Esophagus squamous epithelium (tissue), 5 donors: ENCODE measurements at regions not wholly inside any gene's neighbourhood (a gene's known extent, or its start where the extent isn't known, plus 50 kb on each side); places are given as distances from the start of the nearest gene placed in this dataset.

Source experiments
- DNase-seq: peaks from one replicate; lab custom pipeline; 2025; lab: John Stamatoyannopoulos, UW
- H3K27ac ChIP-seq, 4 donors: fragments of 200-600 bp; sonication (generic); one replicate each; pipeline ENCODE4 v1.5.1; 2016 to 2019; ENCODE audit warnings: mild to moderate bottlenecking in 1 of 4
- H3K27me3 ChIP-seq, 4 donors: fragments of 200-600 bp; sonication (generic); 1 replicate in 3 of 4; 2 replicates in 1 of 4; pipeline versions ENCODE4 v1.5.1 to v1.6.0; 2017 to 2021; ENCODE audit warnings: antibody characterized with exemption in 1 of 4
- H3K36me3 ChIP-seq, 3 donors: fragments of 200-600 bp; sonication (generic); one replicate each; pipeline ENCODE4 v1.5.1; 2016 to 2019
- H3K4me1 ChIP-seq, 3 donors: fragments of 200-600 bp; sonication (generic); one replicate each; pipeline ENCODE4 v1.5.1; 2017 to 2019
- H3K4me3 ChIP-seq, 4 donors: fragments of 200-600 bp; sonication (generic); 1 replicate in 3 of 4; 2 replicates in 1 of 4; pipeline ENCODE4 v1.5.1; 2016 to 2019; ENCODE audit warnings: mild to moderate bottlenecking in 2 of 4, moderate library complexity in 1 of 4
- H3K9me3 ChIP-seq, 3 donors: fragments of 200-600 bp; sonication (generic); one replicate each; pipeline ENCODE4 v1.5.1; 2016 to 2019
- POLR2A ChIP-seq, 4 donors: fragments of 450-650 bp; IDR thresholded peaks; one replicate each; pipeline ENCODE4 v1.6.1; 2017; ENCODE audit warnings: antibody characterized with exemption in 4 of 4, mild to moderate bottlenecking in 4 of 4, moderate library complexity in 3 of 4
- WGBS, 2 donors: methylation state at CpG; one replicate each; pipeline ENCODE4 v1.1.5; 2018; 5-methylcytosine and 5-hydroxymethylcytosine counted together
- intact Hi-C: fragments of 100-400 bp; cut with DNase I; formaldehyde crosslinking; loops from one replicate; pipeline ENCODE4 v1.15.0; 2022
- TF ChIP-seq, protein P1 (sequence below), 6 experiments: fragments of 450-650 bp in 4 of 6; fragments of 200-600 bp in 2 of 6; sonication (generic) in 2 of 6; IDR thresholded peaks; one replicate each; pipeline ENCODE4 v1.5.1; 2016 to 2019; ENCODE audit warnings: antibody characterized with exemption in 6 of 6, mild to moderate bottlenecking in 4 of 6, moderate library complexity in 4 of 6
- donor health status: DM: yes; HTN: yes; CAD: no.

DNA sequence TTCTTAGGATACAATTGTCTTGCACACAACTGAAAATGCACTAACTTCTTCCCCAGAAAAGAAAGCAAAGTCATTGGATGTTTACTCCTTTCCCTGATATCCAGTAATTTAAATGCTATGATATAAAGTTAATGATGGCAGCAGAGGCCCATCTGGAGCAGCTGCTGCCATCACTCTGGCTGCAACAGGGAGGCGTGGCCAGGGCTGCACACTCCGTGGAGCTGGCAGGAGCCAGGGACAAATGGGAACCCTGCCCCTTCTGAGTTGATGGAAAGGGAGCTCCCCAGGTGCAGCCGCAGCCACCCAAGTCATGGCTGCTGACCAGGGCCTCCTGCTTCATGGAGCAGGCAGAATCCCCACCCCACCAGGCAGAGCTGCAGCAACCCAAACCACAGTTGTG is 72.6 kb upstream of the ALDH1A3 start:
- 50% methylated on average over 2 of the region's 3 CpGs; no CpG with 5 or more reads in 1 of the 2 donors for WGBS, 2 donors
- Histone ChIP-seq H3K27ac (no peak overlapping the region), H3K36me3 (no peaks in the 10 kb centered on the region), H3K9me3 (peaks cover 0 to 10% (median 0%) of the 10 kb centered on the region in 3 donors), H3K27me3 (no peaks in the 10 kb centered on the region), H3K4me1 (no peaks in the 10 kb centered on the region), H3K4me3 (no peak overlapping the region)
- intact Hi-C loops: no loop called here
- no peak for TF ChIP-seq POLR2A (IDR thresholded peaks at IDR 0.05)
- TF ChIP-seq, protein P1, sequence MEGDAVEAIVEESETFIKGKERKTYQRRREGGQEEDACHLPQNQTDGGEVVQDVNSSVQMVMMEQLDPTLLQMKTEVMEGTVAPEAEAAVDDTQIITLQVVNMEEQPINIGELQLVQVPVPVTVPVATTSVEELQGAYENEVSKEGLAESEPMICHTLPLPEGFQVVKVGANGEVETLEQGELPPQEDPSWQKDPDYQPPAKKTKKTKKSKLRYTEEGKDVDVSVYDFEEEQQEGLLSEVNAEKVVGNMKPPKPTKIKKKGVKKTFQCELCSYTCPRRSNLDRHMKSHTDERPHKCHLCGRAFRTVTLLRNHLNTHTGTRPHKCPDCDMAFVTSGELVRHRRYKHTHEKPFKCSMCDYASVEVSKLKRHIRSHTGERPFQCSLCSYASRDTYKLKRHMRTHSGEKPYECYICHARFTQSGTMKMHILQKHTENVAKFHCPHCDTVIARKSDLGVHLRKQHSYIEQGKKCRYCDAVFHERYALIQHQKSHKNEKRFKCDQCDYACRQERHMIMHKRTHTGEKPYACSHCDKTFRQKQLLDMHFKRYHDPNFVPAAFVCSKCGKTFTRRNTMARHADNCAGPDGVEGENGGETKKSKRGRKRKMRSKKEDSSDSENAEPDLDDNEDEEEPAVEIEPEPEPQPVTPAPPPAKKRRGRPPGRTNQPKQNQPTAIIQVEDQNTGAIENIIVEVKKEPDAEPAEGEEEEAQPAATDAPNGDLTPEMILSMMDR (IDR thresholded peaks at IDR 0.05): no peak
- no peak for DNase-seq

DNA sequence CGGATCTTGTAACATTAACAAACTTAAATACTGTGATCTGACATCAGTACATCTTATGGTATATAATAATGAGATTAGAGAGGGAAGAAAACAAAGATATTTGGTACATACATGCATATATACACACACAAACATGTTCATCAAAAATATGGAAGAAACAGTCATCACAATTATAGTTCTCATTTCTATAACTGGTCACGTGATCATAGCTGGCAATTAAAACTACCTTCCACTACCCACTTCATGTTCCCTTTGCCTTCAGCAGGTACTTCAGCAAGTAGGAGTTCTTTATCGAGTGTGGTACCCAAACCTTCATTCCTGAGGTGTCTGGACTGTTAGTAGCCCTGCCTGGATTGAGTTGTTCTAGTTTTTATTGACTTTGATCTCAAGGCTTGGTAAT is 70.9 kb upstream of the ALDH1A3 start:
- WGBS, 2 donors: 71 to 75% methylated on average over 3 of the region's 3 CpGs
- Histone ChIP-seq H3K36me3 (no peaks in the 10 kb centered on the region), H3K9me3 (peaks cover 0 to 10% (median 0%) of the 10 kb centered on the region in 3 donors), H3K4me1 (no peaks in the 10 kb centered on the region), H3K27me3 (no peaks in the 10 kb centered on the region), H3K27ac (no peak overlapping the region), H3K4me3 (no peak overlapping the region)
- no peak for DNase-seq
- intact Hi-C loops: no loop called here
- TF ChIP-seq, protein P1 (IDR thresholded peaks at IDR 0.05): no peak

DNA sequence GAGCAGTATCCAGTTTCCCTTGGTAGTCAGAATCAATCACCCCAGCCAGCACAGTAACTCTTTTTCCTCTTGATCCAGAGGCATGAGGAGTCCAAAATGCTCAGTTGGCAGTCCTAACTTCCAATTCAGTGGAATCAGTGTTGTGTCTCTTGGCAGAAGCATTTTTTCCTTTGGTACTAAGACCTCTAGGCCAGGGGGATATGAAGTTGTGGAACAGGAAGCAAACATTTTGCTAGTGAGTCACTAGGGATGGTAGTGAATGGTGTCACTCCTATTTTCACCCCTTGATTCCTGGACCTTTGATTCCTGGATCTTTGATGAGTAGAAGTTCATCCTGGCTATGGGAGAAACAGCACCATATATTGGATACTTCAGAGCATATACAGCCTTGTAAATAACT is 70.5 kb upstream of the ALDH1A3 start:
- no peaks in the 10 kb centered on the region for H3K27me3 ChIP-seq
- no peak overlapping the region for H3K4me3 ChIP-seq
- H3K36me3 ChIP-seq: no peaks in the 10 kb centered on the region
- intact Hi-C loops: no loop called here
- no peak for TF ChIP-seq POLR2A (IDR thresholded peaks at IDR 0.05)
- TF ChIP-seq, protein P1 (IDR thresholded peaks at IDR 0.05): no peak
- H3K4me1 ChIP-seq: no peaks in the 10 kb centered on the region
- no peak overlapping the region for H3K27ac ChIP-seq
- peaks cover 0 to 10% (median 0%) of the 10 kb centered on the region in 3 donors for H3K9me3 ChIP-seq
- no peak for DNase-seq

DNA sequence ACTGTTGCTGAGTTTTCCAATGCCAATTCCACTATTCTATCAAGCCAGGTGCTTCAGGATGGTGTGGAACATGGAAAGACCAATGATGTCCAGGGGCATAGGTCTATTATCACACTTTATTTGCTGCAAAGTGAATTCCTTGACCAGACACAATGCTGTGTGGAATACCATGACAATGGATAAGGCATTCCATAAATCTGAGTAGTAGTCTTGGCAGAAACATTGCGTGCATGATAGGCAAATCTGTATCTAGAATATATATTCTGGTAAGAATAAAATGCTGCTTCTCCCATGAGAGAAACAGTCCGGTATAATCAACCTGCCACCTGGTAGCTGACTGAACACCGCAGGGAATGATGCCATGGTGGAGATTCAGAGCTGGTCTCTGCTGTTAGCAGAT is 70.0 kb upstream of the ALDH1A3 start:
- intact Hi-C loops: no loop called here
- H3K9me3 ChIP-seq: peaks cover 0 to 10% (median 0%) of the 10 kb centered on the region in 3 donors
- 94 to 96% methylated on average over 3 of the region's 3 CpGs for WGBS, 2 donors
- H3K4me3 ChIP-seq: no peak overlapping the region
- TF ChIP-seq POLR2A (IDR thresholded peaks at IDR 0.05): no peak
- TF ChIP-seq, protein P1 (IDR thresholded peaks at IDR 0.05): no peak
- no peaks in the 10 kb centered on the region for H3K27me3 ChIP-seq
- no peak overlapping the region for H3K27ac ChIP-seq
- DNase-seq: no peak
- H3K4me1 ChIP-seq: no peaks in the 10 kb centered on the region
- no peaks in the 10 kb centered on the region for H3K36me3 ChIP-seq

DNA sequence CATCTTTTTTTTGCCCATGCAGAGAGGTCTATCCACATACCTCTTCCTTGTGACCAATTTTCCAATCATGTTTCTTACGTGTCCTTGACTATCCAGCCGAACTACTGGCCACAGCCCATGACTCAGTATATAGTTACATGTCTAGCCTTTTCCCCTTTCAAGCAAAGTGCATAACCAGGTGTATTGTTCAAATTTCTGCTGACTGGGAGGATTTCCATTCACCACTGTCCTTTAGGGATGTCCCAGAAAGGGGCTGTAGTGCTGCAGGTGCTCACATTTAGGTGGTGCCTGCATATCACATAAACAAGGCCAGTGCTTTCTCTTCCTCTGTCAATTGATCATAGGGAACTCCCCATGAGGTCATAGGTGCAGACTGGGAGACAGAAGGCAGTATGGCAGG is 69.4 kb upstream of the ALDH1A3 start:
- 84 to 87% methylated on average over 2 of the region's 2 CpGs for WGBS, 2 donors
- no peak for DNase-seq
- intact Hi-C loops: no loop called here
- TF ChIP-seq POLR2A (IDR thresholded peaks at IDR 0.05): no peak
- TF ChIP-seq, protein P1 (IDR thresholded peaks at IDR 0.05): no peak
- no peaks in the 10 kb centered on the region for H3K27me3 ChIP-seq
- no peak overlapping the region for H3K4me3 ChIP-seq
- H3K9me3 ChIP-seq: peaks cover 0 to 10% (median 0%) of the 10 kb centered on the region in 3 donors
- H3K36me3 ChIP-seq: no peaks in the 10 kb centered on the region
- H3K27ac ChIP-seq: no peak overlapping the region
- H3K4me1 ChIP-seq: no peaks in the 10 kb centered on the region
